Lung (tissue), 11 donors: ENCODE measurements at regions not wholly inside any gene's neighbourhood (a gene's known extent, or its start where the extent isn't known, plus 50 kb on each side); places are given as distances from the start of the nearest gene placed in this dataset.

Experiments
- ATAC-seq: fragments of 200-7000 bp; cut with Tn5 transposase; one replicate; pipeline ENCODE4 v1.9.1; 2020; ENCODE audit warnings: moderate number of reproducible peaks; ENCODE audit not compliant: insufficient read depth, low FRiP score
- DNase-seq, 3 donors: peaks; one replicate each; pipeline ENCODE4 v3.0.0-alpha.2; 2013 to 2017
- H3K27ac ChIP-seq, 2 donors: one replicate each; pipeline ENCODE4 v1.5.1; 2013; ENCODE audit warnings: mild to moderate bottlenecking in 2 of 2, moderate library complexity in 2 of 2, control low read depth in 1 of 2, inconsistent platforms in 1 of 2, low read depth in 1 of 2, low read length in 1 of 2
- H3K27me3 ChIP-seq, 3 donors: one replicate each; pipeline ENCODE4 v1.5.1; 2013; ENCODE audit warnings: low read length in 2 of 3; ENCODE audit not compliant: control insufficient read depth in 3 of 3, insufficient read depth in 3 of 3
- H3K36me3 ChIP-seq, 4 donors: one replicate each; pipeline ENCODE4 v1.5.1; 2013; ENCODE audit warnings: low read length in 4 of 4, mild to moderate bottlenecking in 1 of 4, moderate library complexity in 1 of 4; ENCODE audit not compliant: control insufficient read depth in 4 of 4, insufficient read depth in 4 of 4
- H3K4me1 ChIP-seq, 5 donors: one replicate each; pipeline ENCODE4 v1.5.1; 2013; ENCODE audit warnings: low read length in 5 of 5, mild to moderate bottlenecking in 2 of 5, moderate library complexity in 1 of 5; ENCODE audit not compliant: control insufficient read depth in 5 of 5, insufficient read depth in 5 of 5
- H3K4me3 ChIP-seq: one replicate; pipeline ENCODE4 v1.5.1; 2013; ENCODE audit warnings: mild to moderate bottlenecking, control low read depth, moderate library complexity
- H3K9ac ChIP-seq, 2 donors: one replicate each; pipeline ENCODE4 v1.5.1; 2013; ENCODE audit warnings: low read length in 2 of 2, control low read depth in 1 of 2; ENCODE audit not compliant: insufficient read depth in 1 of 2
- H3K9me3 ChIP-seq, 4 donors: one replicate each; pipeline ENCODE4 v1.5.1; 2013; ENCODE audit warnings: low read length in 3 of 4, mild to moderate bottlenecking in 1 of 4, moderate library complexity in 1 of 4; ENCODE audit not compliant: control insufficient read depth in 4 of 4, insufficient read depth in 3 of 4
- CTCF ChIP-seq: IDR thresholded peaks from 2 replicates; pipeline ENCODE4 v1.5.1; 2012; ENCODE audit warnings: mild to moderate bottlenecking; ENCODE audit errors: control extremely low read depth, extremely low read depth
- WGBS, 2 donors: extraction: QIAGEN DNeasy Blood & Tissue Kit; methylation state at CpG; one replicate each; pipeline ENCODE4 v1.1.7; 2013; 5-methylcytosine and 5-hydroxymethylcytosine counted together
- donor health status: control.
- donor health status: control.
- donor health status: Bipolar disorder and iron deficiency.
- donor health status: healthy.
- donor health status: DM: yes; HTN: yes; CAD: no.

- no peaks in the 10 kb centered on the region for H3K27me3 ChIP-seq
- H3K9ac ChIP-seq, result no peak overlapping the region
- 90 to 95% methylated on average over 6 of the region's 6 CpGs for WGBS, 2 donors
- H3K36me3 ChIP-seq, result no peaks in the 10 kb centered on the region
- no peak overlapping the region for H3K4me3 ChIP-seq
- TF ChIP-seq CTCF, result no peak
- no peaks in the 10 kb centered on the region for H3K4me1 ChIP-seq
- DNase-seq, result no peak
- no peak for ATAC-seq
- H3K27ac ChIP-seq, result no peak overlapping the region
- H3K9me3 ChIP-seq, result no peaks in the 10 kb centered on the region
Observed at GRCh38 chr2:106653465-106653864, 166.3 kb downstream of the CD8B2 start.

GRCh38 chr2:106658616-106659015 lies 171.5 kb downstream of the CD8B2 start:
- no peaks in the 10 kb centered on the region for H3K36me3 ChIP-seq
- H3K27me3 ChIP-seq, result no peaks in the 10 kb centered on the region
- 93 to 95% methylated on average over 4 of the region's 4 CpGs for WGBS, 2 donors
- no peak for DNase-seq
- no peaks in the 10 kb centered on the region for H3K4me1 ChIP-seq
- peaks cover 0 to 2% (median 0%) of the 10 kb centered on the region in 4 donors for H3K9me3 ChIP-seq
- no peak overlapping the region for H3K27ac ChIP-seq
- no peak overlapping the region for H3K4me3 ChIP-seq
- no peak for TF ChIP-seq CTCF
- no peak for ATAC-seq
- H3K9ac ChIP-seq, result no peak overlapping the region

- no peaks in the 10 kb centered on the region for H3K4me1 ChIP-seq
- ATAC-seq (no peak), DNase-seq (no peak)
- no peaks in the 10 kb centered on the region for H3K27me3 ChIP-seq
- no peaks in the 10 kb centered on the region for H3K36me3 ChIP-seq
- TF ChIP-seq CTCF, result no peak
- WGBS, 2 donors, result 27 to 47% methylated on average over 3 of the region's 3 CpGs
- H3K4me3 ChIP-seq, result no peak overlapping the region
- H3K9ac ChIP-seq, result no peak overlapping the region
- peaks cover 0 to 6% (median 0%) of the 10 kb centered on the region in 4 donors for H3K9me3 ChIP-seq
- no peak overlapping the region for H3K27ac ChIP-seq
Observed at GRCh38 chr2:106664669-106665068, 177.5 kb downstream of the CD8B2 start.

GRCh38 chr2:106667478-106668070 lies 180.4 kb downstream of the CD8B2 start:
- no peak for ATAC-seq
- H3K9me3 ChIP-seq, result peaks cover 0 to 9% (median 0%) of the 10 kb centered on the region in 4 donors
- no peak overlapping the region for H3K27ac ChIP-seq
- no peak overlapping the region for H3K4me3 ChIP-seq
- TF ChIP-seq CTCF, result no peak
- H3K27me3 ChIP-seq, result no peaks in the 10 kb centered on the region
- no peak overlapping the region for H3K9ac ChIP-seq
- no peaks in the 10 kb centered on the region for H3K4me1 ChIP-seq
- WGBS, 2 donors, result 86 to 91% methylated on average over 2 of the region's 2 CpGs
- no peak for DNase-seq
- no peaks in the 10 kb centered on the region for H3K36me3 ChIP-seq
